ENCODE measurements at regions not wholly inside any gene's neighbourhood (a gene's known extent, or its start where the extent isn't known, plus 50 kb on each side); places are given as distances from the start of the nearest gene placed in this dataset.

DNA sequence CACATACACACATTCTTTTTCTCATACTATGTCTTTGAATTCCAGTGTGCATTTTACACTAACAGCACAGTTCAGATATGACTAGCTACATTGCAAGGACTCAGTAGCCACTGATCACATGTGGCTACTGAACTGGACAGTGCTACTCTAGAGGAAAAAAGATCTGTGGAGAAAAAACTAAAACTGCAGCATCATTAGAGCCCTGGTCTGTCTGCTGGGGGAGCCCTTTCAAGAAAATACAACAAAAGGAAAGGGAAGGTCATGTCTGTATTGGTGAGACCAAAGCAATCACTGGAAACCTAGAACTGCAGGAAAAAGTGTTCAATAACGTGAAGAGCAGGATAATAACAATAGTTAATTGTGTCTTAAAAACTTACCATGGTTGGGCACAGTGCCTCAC, 132.3 kb upstream of the JARID2 start:
- intact Hi-C loops (cut with micrococcal nuclease): no loop called here
- TF ChIP-seq, protein P1, sequence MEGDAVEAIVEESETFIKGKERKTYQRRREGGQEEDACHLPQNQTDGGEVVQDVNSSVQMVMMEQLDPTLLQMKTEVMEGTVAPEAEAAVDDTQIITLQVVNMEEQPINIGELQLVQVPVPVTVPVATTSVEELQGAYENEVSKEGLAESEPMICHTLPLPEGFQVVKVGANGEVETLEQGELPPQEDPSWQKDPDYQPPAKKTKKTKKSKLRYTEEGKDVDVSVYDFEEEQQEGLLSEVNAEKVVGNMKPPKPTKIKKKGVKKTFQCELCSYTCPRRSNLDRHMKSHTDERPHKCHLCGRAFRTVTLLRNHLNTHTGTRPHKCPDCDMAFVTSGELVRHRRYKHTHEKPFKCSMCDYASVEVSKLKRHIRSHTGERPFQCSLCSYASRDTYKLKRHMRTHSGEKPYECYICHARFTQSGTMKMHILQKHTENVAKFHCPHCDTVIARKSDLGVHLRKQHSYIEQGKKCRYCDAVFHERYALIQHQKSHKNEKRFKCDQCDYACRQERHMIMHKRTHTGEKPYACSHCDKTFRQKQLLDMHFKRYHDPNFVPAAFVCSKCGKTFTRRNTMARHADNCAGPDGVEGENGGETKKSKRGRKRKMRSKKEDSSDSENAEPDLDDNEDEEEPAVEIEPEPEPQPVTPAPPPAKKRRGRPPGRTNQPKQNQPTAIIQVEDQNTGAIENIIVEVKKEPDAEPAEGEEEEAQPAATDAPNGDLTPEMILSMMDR (IDR thresholded peaks at IDR 0.05; ENCODE audit: borderline replicate concordance): no peak
- Histone ChIP-seq H3K27me3 (ENCODE audit: low read depth) (no peaks in the 10 kb centered on the region), H3K9me3 (replicated peaks) (no peaks in the 10 kb centered on the region), H3K36me3 (no peaks in the 10 kb centered on the region), H3K27ac (replicated peaks) (no peak overlapping the region), H3K4me1 (no peaks in the 10 kb centered on the region), H3K4me3 (no peak overlapping the region)
- no peak for DNase-seq

DNA sequence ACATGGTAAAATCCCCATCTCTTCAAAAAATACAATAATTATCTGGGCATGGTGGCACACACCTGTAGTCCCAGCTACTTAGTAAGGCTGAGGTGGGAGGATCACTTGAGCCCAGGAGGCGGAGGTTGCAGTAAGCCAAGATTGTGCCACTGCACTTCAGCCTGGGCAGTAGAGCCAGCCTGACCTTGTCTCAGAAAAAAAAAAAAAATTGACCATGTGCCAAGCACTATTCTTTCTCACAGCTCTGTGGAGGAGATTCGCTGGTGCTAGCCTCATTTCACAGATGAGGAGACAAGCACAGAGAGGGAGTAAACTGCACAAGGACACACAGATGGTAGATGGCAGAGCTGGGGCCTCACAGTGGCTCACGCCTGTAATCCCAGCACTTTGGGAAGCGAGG, 131.8 kb upstream of the JARID2 start:
- TF ChIP-seq, protein P1 (IDR thresholded peaks at IDR 0.05; ENCODE audit: borderline replicate concordance): no peak
- H3K36me3 ChIP-seq: no peaks in the 10 kb centered on the region
- H3K27ac ChIP-seq (replicated peaks): no peak overlapping the region
- H3K4me3 ChIP-seq: no peak overlapping the region
- H3K4me1 ChIP-seq: no peaks in the 10 kb centered on the region
- DNase-seq: no peak
- H3K9me3 ChIP-seq (replicated peaks): no peaks in the 10 kb centered on the region
- H3K27me3 ChIP-seq (ENCODE audit: low read depth): no peaks in the 10 kb centered on the region
- intact Hi-C loops (cut with micrococcal nuclease): no loop called here

DNA sequence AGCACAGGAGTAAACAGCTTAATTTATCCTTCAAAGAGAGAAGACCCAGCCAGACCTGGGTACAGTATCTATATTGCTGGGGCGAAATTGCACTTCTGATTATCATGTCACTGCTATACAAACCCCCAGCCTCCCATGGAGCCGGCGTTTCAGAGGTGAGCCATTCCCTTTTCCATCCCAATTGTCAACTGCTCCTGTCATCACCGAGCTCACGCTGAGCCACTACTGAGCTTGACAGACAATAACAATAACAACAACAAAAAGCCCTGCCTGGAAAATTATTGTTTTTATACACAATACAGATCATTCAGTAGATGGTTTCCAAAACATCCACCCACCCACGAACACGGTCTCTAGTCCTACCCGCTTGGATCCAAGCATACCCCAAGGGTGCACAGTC, 129.0 kb upstream of the JARID2 start:
- H3K27ac ChIP-seq (replicated peaks): no peak overlapping the region
- no peak overlapping the region for H3K4me3 ChIP-seq
- TF ChIP-seq, protein P1 (IDR thresholded peaks at IDR 0.05; ENCODE audit: borderline replicate concordance): no peak
- no peaks in the 10 kb centered on the region for H3K27me3 ChIP-seq (ENCODE audit: low read depth)
- no peak for DNase-seq
- intact Hi-C loops (cut with micrococcal nuclease): no loop called here
- H3K4me1 ChIP-seq: no peaks in the 10 kb centered on the region
- H3K9me3 ChIP-seq (replicated peaks): no peaks in the 10 kb centered on the region
- H3K36me3 ChIP-seq: no peaks in the 10 kb centered on the region

DNA sequence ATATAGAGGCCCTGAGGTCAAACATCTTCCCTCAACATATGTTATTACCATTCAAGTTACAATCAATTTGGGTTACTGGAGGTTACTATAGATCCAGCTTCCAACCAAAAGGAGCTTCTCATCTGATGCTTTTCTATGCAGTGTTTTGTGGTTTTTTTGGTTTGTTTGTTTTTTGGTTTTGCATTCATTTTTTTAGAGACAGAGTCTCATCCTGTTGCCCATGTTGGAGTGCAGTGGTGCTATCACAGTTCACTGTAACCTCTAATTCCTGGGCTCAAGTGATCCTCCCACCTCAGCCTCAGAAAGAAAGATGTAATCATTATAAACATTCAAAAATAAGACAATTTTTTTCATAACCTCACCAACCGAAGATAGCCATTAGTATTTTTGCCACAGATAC, 124.4 kb upstream of the JARID2 start:
- Histone ChIP-seq H3K4me1 (no peaks in the 10 kb centered on the region), H3K36me3 (no peaks in the 10 kb centered on the region), H3K9me3 (replicated peaks) (no peaks in the 10 kb centered on the region), H3K27ac (replicated peaks) (no peak overlapping the region), H3K4me3 (no peak overlapping the region), H3K27me3 (ENCODE audit: low read depth) (no peaks in the 10 kb centered on the region)
- intact Hi-C loops (cut with micrococcal nuclease): no loop called here
- TF ChIP-seq, protein P1 (IDR thresholded peaks at IDR 0.05; ENCODE audit: borderline replicate concordance): no peak
- DNase-seq: no peak

DNA sequence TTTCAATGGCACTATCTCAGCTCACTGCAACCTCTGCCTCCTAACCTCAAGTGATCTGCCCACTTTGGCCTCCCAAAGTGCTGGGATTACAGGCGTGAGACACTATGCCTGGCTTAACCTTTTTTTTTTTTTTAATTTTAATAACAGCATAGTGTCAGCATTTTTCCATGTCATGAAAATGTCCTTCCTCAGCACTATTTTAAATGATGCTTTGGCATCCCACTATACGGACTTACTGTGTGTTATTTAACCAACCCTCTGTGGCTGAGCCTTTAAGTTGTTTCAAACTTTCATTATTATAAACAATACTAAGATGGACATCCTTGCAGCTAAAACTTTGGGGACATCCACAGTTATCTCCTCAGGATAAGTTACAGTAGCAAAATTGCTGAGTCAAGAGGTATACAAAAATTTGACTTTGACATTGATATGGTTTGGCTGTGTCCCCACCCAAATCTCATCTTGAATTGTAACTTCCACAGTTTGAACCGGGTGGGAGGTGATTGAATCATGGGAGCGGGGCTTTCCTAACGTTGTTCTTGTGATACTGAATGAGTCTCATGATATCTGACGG, 123.8 kb upstream of the JARID2 start:
- intact Hi-C loops (cut with micrococcal nuclease): no loop called here
- TF ChIP-seq, protein P1 (IDR thresholded peaks at IDR 0.05; ENCODE audit: borderline replicate concordance): no peak
- H3K4me1 ChIP-seq: no peaks in the 10 kb centered on the region
- H3K4me3 ChIP-seq: no peak overlapping the region
- DNase-seq: no peak
- H3K36me3 ChIP-seq: no peaks in the 10 kb centered on the region
- H3K9me3 ChIP-seq (replicated peaks): no peaks in the 10 kb centered on the region
- H3K27me3 ChIP-seq (ENCODE audit: low read depth): no peaks in the 10 kb centered on the region
- no peak overlapping the region for H3K27ac ChIP-seq (replicated peaks)
